WTC11 (cell line): ENCODE measurements at regions not wholly inside any gene's neighbourhood (a gene's known extent, or its start where the extent isn't known, plus 50 kb on each side); places are given as distances from the start of the nearest gene placed in this dataset.

Experiments used
- ATAC-seq: fragments of 200-7000 bp; cut with Tn5 transposase; 2 replicates; pipeline ENCODE4 v1.10.0; 2021; ENCODE audit warnings: mild to moderate bottlenecking, moderate library complexity
- CTCF ChIA-PET: fragments of 300-600 bp; sonication (Branson Sonifier 250); formaldehyde crosslinking; loops from one replicate; lab custom pipeline; 2021; ENCODE audit warnings: antibody characterized with exemption; lab: Charles Lee
- POLR2A ChIA-PET: fragments of 350-600 bp; sonication (Branson Sonifier 250); formaldehyde crosslinking; loops from one replicate; lab custom pipeline; 2021; ENCODE audit warnings: antibody characterized with exemption; lab: Charles Lee
- DNase-seq: peaks from one replicate; pipeline ENCODE4 v3.0.0; 2021; ENCODE audit warnings: low spot score
- H3K27ac Mint-ChIP-seq: 2 replicates; pipeline ENCODE4 v1.8.0; 2021; ENCODE audit warnings: mixed read lengths
- H3K27me3 Mint-ChIP-seq: 2 replicates; pipeline ENCODE4 v1.8.0; 2021; ENCODE audit warnings: low read depth, mild to moderate bottlenecking, moderate library complexity, mixed read lengths
- H3K36me3 Mint-ChIP-seq: 2 replicates; pipeline ENCODE4 v1.8.0; 2021; ENCODE audit warnings: mixed read lengths
- H3K4me1 Mint-ChIP-seq: 2 replicates; pipeline ENCODE4 v1.8.0; 2022; ENCODE audit warnings: mixed read lengths
- H3K4me3 Mint-ChIP-seq: 2 replicates; pipeline ENCODE4 v1.8.0; 2021; ENCODE audit warnings: mild to moderate bottlenecking, moderate library complexity, mixed read lengths
- H3K9me3 Mint-ChIP-seq: 2 replicates; pipeline ENCODE4 v1.8.0; 2021; ENCODE audit warnings: mixed read lengths
- ARID4B ChIP-seq: sonication (generic); formaldehyde crosslinking; IDR thresholded peaks from 2 replicates; pipeline ENCODE4 v1.8.0; 2023; ENCODE audit warnings: missing genetic modification reagents, mild to moderate bottlenecking, borderline replicate concordance
- ATF1 ChIP-seq: sonication (generic); formaldehyde crosslinking; IDR thresholded peaks from 2 replicates; pipeline ENCODE4 v1.8.1; 2023; ENCODE audit warnings: mild to moderate bottlenecking, moderate library complexity, missing genetic modification reagents
- ATF3 ChIP-seq: sonication (generic); formaldehyde crosslinking; conservative IDR thresholded peaks from 2 replicates; pipeline ENCODE4 v1.8.1; 2022; ENCODE audit warnings: mild to moderate bottlenecking, missing genetic modification reagents
- CBFB ChIP-seq: sonication (generic); formaldehyde crosslinking; IDR thresholded peaks from 2 replicates; pipeline ENCODE4 v1.8.1; 2022; ENCODE audit warnings: mild to moderate bottlenecking, low read depth, missing genetic modification reagents
- CDX4 ChIP-seq: fragments of 250-450 bp; sonication (Bioruptor Pico); IDR thresholded peaks from 2 replicates; pipeline ENCODE4 v1.9.0; 2021; ENCODE audit warnings: moderate library complexity, mild to moderate bottlenecking, inconsistent platforms, borderline replicate concordance
- EMX1 ChIP-seq: fragments of 250-450 bp; sonication (Bioruptor Pico); IDR thresholded peaks from 2 replicates; pipeline ENCODE4 v1.8.0; 2021; ENCODE audit warnings: mild to moderate bottlenecking
- FOXJ3 ChIP-seq: sonication (generic); formaldehyde crosslinking; IDR thresholded peaks from 2 replicates; pipeline ENCODE4 v1.9.0; 2021; ENCODE audit warnings: missing genetic modification reagents, mild to moderate bottlenecking, borderline replicate concordance
- GABPB1 ChIP-seq: sonication (generic); formaldehyde crosslinking; IDR thresholded peaks from 2 replicates; pipeline ENCODE4 v1.8.1; 2023; ENCODE audit warnings: mild to moderate bottlenecking, missing genetic modification reagents
- KAT7 ChIP-seq: sonication (generic); formaldehyde crosslinking; IDR thresholded peaks from 2 replicates; pipeline ENCODE4 v1.8.1; 2023; ENCODE audit warnings: missing genetic modification reagents, mild to moderate bottlenecking, borderline replicate concordance
- NR2C2 ChIP-seq: sonication (generic); formaldehyde crosslinking; IDR thresholded peaks from 2 replicates; pipeline ENCODE4 v1.8.0; 2022; ENCODE audit warnings: mild to moderate bottlenecking, missing genetic modification reagents
- NR3C1 ChIP-seq: sonication (generic); formaldehyde crosslinking; conservative IDR thresholded peaks from 2 replicates; pipeline ENCODE4 v1.8.1; 2023; ENCODE audit warnings: low read depth, mild to moderate bottlenecking, missing genetic modification reagents
- RORB ChIP-seq: fragments of 250-450 bp; sonication (Bioruptor Pico); IDR thresholded peaks from 2 replicates; pipeline ENCODE4 v1.9.0; 2021; ENCODE audit warnings: mild to moderate bottlenecking
- TEAD1 ChIP-seq: sonication (generic); formaldehyde crosslinking; IDR thresholded peaks from 2 replicates; pipeline ENCODE4 v1.8.0; 2022; ENCODE audit warnings: mild to moderate bottlenecking, missing genetic modification reagents
- TEAD4 ChIP-seq: sonication (generic); formaldehyde crosslinking; IDR thresholded peaks from 2 replicates; pipeline ENCODE4 v1.8.0; 2022; ENCODE audit warnings: mild to moderate bottlenecking, missing genetic modification reagents
- ZMAT4 ChIP-seq: fragments of 250-450 bp; sonication (Bioruptor Pico); IDR thresholded peaks from 2 replicates; pipeline ENCODE4 v1.9.0; 2021; ENCODE audit warnings: mild to moderate bottlenecking
- ZNF138 ChIP-seq: sonication (generic); formaldehyde crosslinking; conservative IDR thresholded peaks from 2 replicates; pipeline ENCODE4 v1.8.1; 2022; ENCODE audit warnings: mild to moderate bottlenecking, moderate library complexity, missing genetic modification reagents
- ZNF232 ChIP-seq: sonication (generic); formaldehyde crosslinking; IDR thresholded peaks from 2 replicates; pipeline ENCODE4 v1.8.0; 2022; ENCODE audit warnings: mild to moderate bottlenecking, missing genetic modification reagents
- ZNF263 ChIP-seq: sonication (generic); formaldehyde crosslinking; IDR thresholded peaks from 2 replicates; pipeline ENCODE4 v1.8.1; 2022; ENCODE audit warnings: low read depth, mild to moderate bottlenecking, moderate library complexity, missing genetic modification reagents
- ZNF512 ChIP-seq: sonication (generic); formaldehyde crosslinking; IDR thresholded peaks from 2 replicates; pipeline ENCODE4 v1.8.1; 2022; ENCODE audit warnings: missing genetic modification reagents, borderline replicate concordance

GRCh38 chr3:160161921-160162320 is 63.3 kb upstream of the C3orf80 start:
- no peak for ATAC-seq
- Mint-ChIP-seq H3K27me3 (no peaks in the 10 kb centered on the region), H3K27ac (peak overlapping the region; percentile 36; the same call in 1 of the 2 replicates), H3K9me3 (peaks cover 6% of the 10 kb centered on the region), H3K4me3 (no peak overlapping the region)
- POLR2A ChIA-PET: interaction anchor here (1.2 kb wide), 1 partner anchor 288 kb away, joined by 4 read pairs; the partner anchor contains the start of gene TRIM59
- DNase-seq: no peak
- no peak for TF ChIP-seq GABPB1
- no peak for TF ChIP-seq ATF3 (CRISPR knock-in tag)
- no peak for TF ChIP-seq ZMAT4 (CRISPR knock-in tag)
- TF ChIP-seq FOXJ3 (CRISPR knock-in tag): no peak
- no peak for TF ChIP-seq CDX4
- no peak for TF ChIP-seq NR3C1 (CRISPR knock-in tag)
- TF ChIP-seq, all 79 proteins: peak for 0
- no peaks in the 10 kb centered on the region for H3K36me3 Mint-ChIP-seq
- H3K4me1 Mint-ChIP-seq: peaks cover 36% of the 10 kb centered on the region
- CTCF ChIA-PET: interaction anchor here (0.9 to 2.1 kb wide), 9 partner anchors 28 to 344 kb away, joined by 3 to 14 read pairs (median 3); partner anchors contain the start of genes C3orf80 and IL12A

GRCh38 chr3:160162440-160162839 is 62.8 kb upstream of the C3orf80 start:
- peaks cover 36% of the 10 kb centered on the region for H3K4me1 Mint-ChIP-seq
- no peak overlapping the region for H3K4me3 Mint-ChIP-seq
- CTCF ChIA-PET: interaction anchor here (0.9 to 2.1 kb wide), 11 partner anchors 10 to 344 kb away, joined by 3 to 14 read pairs (median 3); partner anchors contain the start of genes C3orf80 and IL12A
- no peak for TF ChIP-seq CBFB (CRISPR knock-in tag)
- peak; percentile 87; the same call in 1 of the 2 replicates for TF ChIP-seq TEAD4 (CRISPR knock-in tag)
- TF ChIP-seq TEAD1 (CRISPR knock-in tag): peak; percentile 94; the same call in 1 of the 2 replicates
- TF ChIP-seq, all 79 proteins: peak for 2
- Mint-ChIP-seq H3K27me3 (no peaks in the 10 kb centered on the region), H3K27ac (peak overlapping the region; percentile 51), H3K9me3 (peaks cover 6% of the 10 kb centered on the region), H3K36me3 (no peaks in the 10 kb centered on the region)
- POLR2A ChIA-PET: interaction anchor here (1.2 kb wide), 1 partner anchor 288 kb away, joined by 4 read pairs; the partner anchor contains the start of gene TRIM59
- DNase-seq: peak; percentile 74
- ATAC-seq: peak; percentile 99

GRCh38 chr3:160163229-160163878 is 61.9 kb upstream of the C3orf80 start:
- CTCF ChIA-PET: interaction anchor here (0.7 to 2.1 kb wide), 11 partner anchors 9 to 345 kb away, joined by 3 to 14 read pairs (median 4); partner anchors contain the start of genes C3orf80 and IL12A
- H3K4me3 Mint-ChIP-seq: no peak overlapping the region
- POLR2A ChIA-PET: interaction anchor here (1.2 kb wide), 1 partner anchor 287 kb away, joined by 4 read pairs; the partner anchor contains the start of gene TRIM59
- no peak for DNase-seq
- peaks cover 36% of the 10 kb centered on the region for H3K4me1 Mint-ChIP-seq
- no peaks in the 10 kb centered on the region for H3K27me3 Mint-ChIP-seq
- H3K9me3 Mint-ChIP-seq: peaks cover 6% of the 10 kb centered on the region
- TF ChIP-seq ZNF138 (CRISPR knock-in tag): no peak
- TF ChIP-seq ATF1: no peak
- TF ChIP-seq KAT7 (CRISPR knock-in tag): no peak
- TF ChIP-seq CBFB (CRISPR knock-in tag): no peak
- no peak for TF ChIP-seq ZNF512 (CRISPR knock-in tag)
- no peak for TF ChIP-seq ZNF232 (CRISPR knock-in tag)
- TF ChIP-seq EMX1 (CRISPR knock-in tag): no peak
- no peak for TF ChIP-seq ARID4B (CRISPR knock-in tag)
- TF ChIP-seq RORB (CRISPR knock-in tag): no peak
- no peak for TF ChIP-seq NR2C2 (CRISPR knock-in tag)
- TF ChIP-seq ZNF263: no peak
- TF ChIP-seq GABPB1: no peak
- H3K36me3 Mint-ChIP-seq: no peaks in the 10 kb centered on the region
- ATAC-seq: no peak
- H3K27ac Mint-ChIP-seq: no peak overlapping the region; the same call in 1 of the 2 replicates
